ENCODE measurements at regions not wholly inside any gene's neighbourhood (a gene's known extent, or its start where the extent isn't known, plus 50 kb on each side); places are given as distances from the start of the nearest gene placed in this dataset.
"Not testable (repeated sequence)": the region's sequence is repeated elsewhere in the genome, so short reads cannot be mapped to it uniquely, and the experiment has no call there.

- no peak overlapping the region for H3K27ac Mint-ChIP-seq (ENCODE audit: unreplicated experiment)
- TF ChIP-seq, protein P1, sequence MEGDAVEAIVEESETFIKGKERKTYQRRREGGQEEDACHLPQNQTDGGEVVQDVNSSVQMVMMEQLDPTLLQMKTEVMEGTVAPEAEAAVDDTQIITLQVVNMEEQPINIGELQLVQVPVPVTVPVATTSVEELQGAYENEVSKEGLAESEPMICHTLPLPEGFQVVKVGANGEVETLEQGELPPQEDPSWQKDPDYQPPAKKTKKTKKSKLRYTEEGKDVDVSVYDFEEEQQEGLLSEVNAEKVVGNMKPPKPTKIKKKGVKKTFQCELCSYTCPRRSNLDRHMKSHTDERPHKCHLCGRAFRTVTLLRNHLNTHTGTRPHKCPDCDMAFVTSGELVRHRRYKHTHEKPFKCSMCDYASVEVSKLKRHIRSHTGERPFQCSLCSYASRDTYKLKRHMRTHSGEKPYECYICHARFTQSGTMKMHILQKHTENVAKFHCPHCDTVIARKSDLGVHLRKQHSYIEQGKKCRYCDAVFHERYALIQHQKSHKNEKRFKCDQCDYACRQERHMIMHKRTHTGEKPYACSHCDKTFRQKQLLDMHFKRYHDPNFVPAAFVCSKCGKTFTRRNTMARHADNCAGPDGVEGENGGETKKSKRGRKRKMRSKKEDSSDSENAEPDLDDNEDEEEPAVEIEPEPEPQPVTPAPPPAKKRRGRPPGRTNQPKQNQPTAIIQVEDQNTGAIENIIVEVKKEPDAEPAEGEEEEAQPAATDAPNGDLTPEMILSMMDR (conservative IDR thresholded peaks at IDR 0.05) = no peak
- H3K27me3 Mint-ChIP-seq (ENCODE audit: low read depth) = peaks cover 10% of the 10 kb centered on the region
- H3K9me3 Mint-ChIP-seq = no peaks in the 10 kb centered on the region
- no peaks in the 10 kb centered on the region for H3K36me3 Mint-ChIP-seq (ENCODE audit: low read depth)
- H3K4me3 Mint-ChIP-seq = no peak overlapping the region
- DNase-seq (ENCODE audit: low read depth, low spot score) = no peak
- H3K4me1 Mint-ChIP-seq = peaks cover 56% of the 10 kb centered on the region
These were observed 449.9 kb downstream of the PREX1 start for GRCh38 chr20:48377940-48378339.

DNA sequence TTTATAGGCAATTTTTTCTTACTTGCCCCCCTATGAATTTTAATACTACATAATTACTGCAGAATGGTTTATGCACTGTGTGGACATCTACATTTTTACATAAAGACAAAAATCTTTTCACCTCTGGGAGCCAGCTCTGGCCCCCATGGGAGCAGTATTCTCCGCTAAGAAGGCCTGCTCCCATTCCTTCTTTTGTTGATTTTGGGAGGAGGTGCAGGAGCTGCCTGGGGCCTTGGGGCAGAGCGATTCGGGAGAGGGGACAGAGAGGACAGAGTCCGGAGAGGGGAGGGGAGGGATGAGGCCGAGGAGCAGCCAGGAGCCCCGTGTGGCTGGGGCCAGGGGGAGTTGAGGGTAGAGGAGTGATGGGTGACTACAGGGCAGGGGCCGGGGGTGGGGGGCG, 452.0 kb downstream of the PREX1 start:
- no peak overlapping the region for H3K27ac Mint-ChIP-seq (ENCODE audit: unreplicated experiment)
- H3K27me3 Mint-ChIP-seq (ENCODE audit: low read depth) = peaks cover 20% of the 10 kb centered on the region
- H3K4me3 Mint-ChIP-seq = no peak overlapping the region
- DNase-seq (ENCODE audit: low read depth, low spot score) = no peak
- TF ChIP-seq, protein P1 (conservative IDR thresholded peaks at IDR 0.05) = no peak
- H3K36me3 Mint-ChIP-seq (ENCODE audit: low read depth) = no peaks in the 10 kb centered on the region
- peaks cover 61% of the 10 kb centered on the region for H3K4me1 Mint-ChIP-seq
- no peaks in the 10 kb centered on the region for H3K9me3 Mint-ChIP-seq

- H3K4me3 Mint-ChIP-seq = peak overlapping the region; percentile 35
These were observed 452.7 kb downstream of the PREX1 start for GRCh38 chr20:48374991-48375595.

GRCh38 chr20:48374031-48374907, 453.5 kb downstream of the PREX1 start:
- DNase-seq (ENCODE audit: low read depth, low spot score) = peak; percentile 47
- H3K36me3 Mint-ChIP-seq (ENCODE audit: low read depth); H3K9me3 Mint-ChIP-seq: not testable (repeated sequence)
- peaks cover 30% of the 10 kb centered on the region for H3K27me3 Mint-ChIP-seq (ENCODE audit: low read depth)
- H3K4me1 Mint-ChIP-seq = peaks cover 70% of the 10 kb centered on the region
- peak overlapping the region; percentile 96 for H3K27ac Mint-ChIP-seq (ENCODE audit: unreplicated experiment)
- peak overlapping the region; percentile 83 for H3K4me3 Mint-ChIP-seq

More at GRCh38 chr20:48374991-48375595, 452.7 kb downstream of the PREX1 start:
- H3K36me3 Mint-ChIP-seq (ENCODE audit: low read depth) = no peaks in the 10 kb centered on the region
- no peak for DNase-seq (ENCODE audit: low read depth, low spot score)
- H3K4me1 Mint-ChIP-seq = peaks cover 61% of the 10 kb centered on the region
- H3K27ac Mint-ChIP-seq (ENCODE audit: unreplicated experiment) = no peak overlapping the region
- H3K9me3 Mint-ChIP-seq = no peaks in the 10 kb centered on the region
- TF ChIP-seq, protein P1 (conservative IDR thresholded peaks at IDR 0.05) = no peak
- peaks cover 27% of the 10 kb centered on the region for H3K27me3 Mint-ChIP-seq (ENCODE audit: low read depth)

DNA sequence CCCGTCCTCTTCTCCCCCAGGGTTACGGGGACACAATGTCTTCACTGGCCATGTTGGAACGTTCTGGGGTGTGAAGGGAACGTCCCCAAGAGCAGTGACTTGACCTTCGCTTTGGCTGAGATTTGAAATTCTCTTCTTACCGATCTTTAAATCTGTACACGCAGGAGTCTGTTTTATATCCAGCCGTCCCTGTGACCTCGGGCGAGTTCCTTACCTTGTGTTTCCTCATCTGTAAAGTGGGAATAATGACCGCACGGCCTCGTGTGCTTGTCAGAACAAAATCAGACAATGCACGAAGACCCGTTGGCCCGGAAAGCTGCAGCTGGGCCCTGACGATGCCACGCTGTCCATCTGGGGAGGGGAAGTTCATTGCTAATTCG, 454.3 kb downstream of the PREX1 start:
- no peak for DNase-seq (ENCODE audit: low read depth, low spot score)
- peaks cover 77% of the 10 kb centered on the region for H3K4me1 Mint-ChIP-seq
- no peaks in the 10 kb centered on the region for H3K9me3 Mint-ChIP-seq
- peak overlapping the region; percentile 47 for H3K4me3 Mint-ChIP-seq
- peaks cover 37% of the 10 kb centered on the region for H3K27me3 Mint-ChIP-seq (ENCODE audit: low read depth)
- peak overlapping the region; percentile 12 for H3K27ac Mint-ChIP-seq (ENCODE audit: unreplicated experiment)
- TF ChIP-seq, protein P1 (conservative IDR thresholded peaks at IDR 0.05) = no peak
- H3K36me3 Mint-ChIP-seq (ENCODE audit: low read depth) = no peaks in the 10 kb centered on the region

DNA sequence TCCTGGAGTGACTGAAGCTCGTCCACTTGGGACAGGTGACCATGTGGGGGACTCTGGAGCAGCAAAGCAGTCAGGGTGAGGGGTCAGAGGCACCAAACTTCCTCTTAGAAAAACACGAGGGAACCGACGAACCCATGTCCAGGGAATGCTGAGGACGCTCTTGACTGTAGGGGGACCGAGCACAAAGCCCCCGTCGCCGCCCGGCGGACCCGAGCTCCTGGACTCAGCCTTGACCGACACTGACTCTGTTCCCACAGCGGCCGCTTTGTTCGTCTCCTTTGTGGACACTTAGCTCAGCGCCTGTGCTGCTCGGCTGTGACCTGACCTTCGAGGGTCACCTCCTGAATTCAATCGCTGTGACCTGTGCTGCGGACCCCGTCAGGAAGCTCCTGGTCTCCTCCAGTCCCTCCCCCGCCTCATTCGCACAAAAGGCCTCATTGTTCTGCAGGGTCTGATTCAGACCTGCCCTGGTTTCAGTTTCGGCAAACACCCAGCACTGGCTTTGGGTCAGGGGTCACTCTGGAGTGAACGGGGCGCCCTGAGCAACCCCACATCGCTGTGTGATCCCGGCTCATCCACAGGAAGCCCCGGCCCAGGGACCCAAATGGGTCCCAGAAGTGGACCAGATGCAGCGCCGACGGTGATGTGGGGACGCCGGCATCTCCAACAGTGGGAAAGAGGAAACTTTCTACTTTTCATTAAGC, 454.8 kb downstream of the PREX1 start:
- H3K9me3 Mint-ChIP-seq; H3K36me3 Mint-ChIP-seq (ENCODE audit: low read depth): not testable (repeated sequence)
- H3K27me3 Mint-ChIP-seq (ENCODE audit: low read depth) = peaks cover 36% of the 10 kb centered on the region
- peak overlapping the region; percentile 12 for H3K27ac Mint-ChIP-seq (ENCODE audit: unreplicated experiment)
- peak; percentile 71 for DNase-seq (ENCODE audit: low read depth, low spot score)
- peak overlapping the region; percentile 47 for H3K4me3 Mint-ChIP-seq
- H3K4me1 Mint-ChIP-seq = peaks cover 82% of the 10 kb centered on the region
